C1 segment of cervical spinal cord (tissue), 14 donors: ENCODE measurements at regions not wholly inside any gene's neighbourhood (a gene's known extent, or its start where the extent isn't known, plus 50 kb on each side); places are given as distances from the start of the nearest gene placed in this dataset.
"Not testable (repeated sequence)": the region's sequence is repeated elsewhere in the genome, so short reads cannot be mapped to it uniquely, and the experiment has no call there.

Source experiments
- DNase-seq, 14 donors: peaks; one replicate each; lab custom pipeline; 2025; lab: John Stamatoyannopoulos, UW

GRCh38 chr13:83825676-83826075 lies 56.6 kb downstream of the SLITRK1 start:
- DNase-seq, result no peak

DNA sequence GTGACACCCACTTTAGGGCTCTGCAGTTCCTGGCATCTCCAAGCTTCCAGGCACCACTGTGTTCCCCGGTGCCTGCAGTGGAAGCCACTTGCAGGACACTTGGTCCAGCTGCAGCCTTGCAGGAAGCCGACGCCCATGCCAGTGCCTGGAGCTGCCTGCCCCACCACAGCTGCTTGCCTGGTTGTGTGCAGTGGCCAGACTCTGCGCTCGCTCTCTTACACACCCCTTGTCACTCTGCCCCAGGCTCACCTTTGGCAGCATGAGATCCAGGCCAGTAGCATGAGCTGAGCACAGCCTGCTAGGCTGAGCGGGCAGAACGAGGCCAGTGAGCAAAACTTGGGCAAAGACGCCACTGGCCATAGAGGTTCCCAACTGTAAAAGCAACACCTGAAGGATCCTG lies 57.7 kb downstream of the SLITRK1 start:
- no peak for DNase-seq

- no peak for DNase-seq
Measured at GRCh38 chr13:83824120-83824519, 58.2 kb downstream of the SLITRK1 start.

- no peak for DNase-seq
Measured at GRCh38 chr13:83819611-83820010, 62.7 kb downstream of the SLITRK1 start.

- DNase-seq, result no peak
Measured at GRCh38 chr13:83819156-83819555, 63.1 kb downstream of the SLITRK1 start.

DNA sequence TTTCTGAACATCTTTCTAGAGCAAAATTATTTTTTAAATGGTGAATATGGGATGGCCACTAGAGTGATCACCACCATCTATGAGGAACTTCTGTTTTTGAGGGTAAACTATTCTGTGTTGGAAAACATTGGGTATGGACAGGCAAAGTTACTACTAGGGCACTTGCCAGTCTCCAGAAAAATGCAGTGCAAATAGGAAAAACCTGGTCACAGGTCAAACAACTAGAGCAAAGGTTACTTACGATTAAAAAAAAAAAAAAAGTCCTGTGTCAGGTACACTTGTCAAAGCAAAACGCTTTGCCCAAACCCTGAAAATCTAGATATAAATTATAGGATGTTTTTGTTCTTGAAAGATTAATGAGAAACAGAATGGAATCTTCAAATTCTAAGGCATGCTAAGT lies 66.2 kb downstream of the SLITRK1 start:
- no peak for DNase-seq

DNA sequence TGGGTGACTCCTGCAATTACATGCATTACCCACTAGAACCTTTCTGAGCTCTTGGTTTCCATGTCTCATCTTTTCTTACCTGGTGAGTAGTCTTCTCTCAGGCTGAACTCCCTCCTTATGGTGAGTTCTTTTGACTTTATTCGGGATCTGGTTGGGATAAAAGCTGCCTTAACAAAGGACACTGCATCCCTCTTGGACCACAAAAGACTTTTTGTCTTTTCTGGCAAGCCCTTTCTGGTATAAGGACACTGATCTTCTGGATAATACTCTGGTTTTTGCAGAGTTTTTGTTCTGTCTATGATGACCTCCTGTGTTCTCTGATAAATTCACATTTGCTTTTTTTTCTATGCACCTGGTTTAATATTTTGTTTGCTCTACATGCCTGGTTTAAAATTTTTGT lies 66.7 kb downstream of the SLITRK1 start:
- DNase-seq, result no peak

DNA sequence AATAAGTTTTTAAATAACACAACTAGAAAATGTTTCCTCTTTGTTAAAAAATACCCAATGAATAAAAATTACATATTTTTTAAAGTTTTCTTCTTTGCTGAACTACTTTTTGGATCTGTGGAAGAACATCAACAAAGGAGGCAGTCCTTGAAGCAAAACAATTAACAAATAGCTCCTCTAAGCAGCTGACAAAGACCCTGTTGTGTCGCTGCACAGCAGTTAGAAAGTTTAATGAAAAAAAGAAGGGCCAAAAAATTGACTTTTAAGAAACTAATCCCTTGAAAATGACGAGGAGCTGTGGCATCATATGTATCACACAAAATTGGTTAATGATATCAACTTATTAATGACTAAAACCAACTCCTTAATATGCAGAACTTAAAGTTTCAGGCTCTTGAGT lies 72.1 kb downstream of the SLITRK1 start:
- DNase-seq, result no peak

DNA sequence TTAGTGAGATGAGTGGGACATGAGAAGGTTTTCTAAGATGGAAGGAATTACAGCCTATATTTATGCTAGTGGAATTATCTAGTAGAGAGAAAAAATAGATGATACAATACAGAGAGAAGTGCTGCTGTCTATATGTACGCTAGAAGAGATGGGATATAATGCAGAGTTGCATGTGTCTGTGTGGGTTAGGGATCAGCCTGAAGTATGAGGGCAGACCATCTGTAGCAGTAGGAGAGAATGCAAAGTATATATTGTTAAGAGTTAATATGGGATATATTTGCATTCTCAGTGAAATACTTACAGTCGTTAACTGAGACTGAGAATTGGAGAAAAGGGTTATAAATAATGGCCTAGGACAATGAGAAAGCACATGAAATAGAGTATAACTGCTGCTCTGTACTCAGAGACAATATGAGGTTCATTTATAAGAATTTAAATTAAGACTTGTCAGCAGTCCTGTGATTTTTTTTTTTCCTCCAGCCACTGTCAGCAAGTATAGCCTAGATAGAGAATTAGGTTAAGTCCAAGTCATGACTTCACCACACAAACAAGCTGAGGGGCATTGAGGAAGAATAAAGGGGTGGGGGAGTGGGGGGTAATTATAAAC lies 77.8 kb downstream of the SLITRK1 start:
- no peak for DNase-seq

DNA sequence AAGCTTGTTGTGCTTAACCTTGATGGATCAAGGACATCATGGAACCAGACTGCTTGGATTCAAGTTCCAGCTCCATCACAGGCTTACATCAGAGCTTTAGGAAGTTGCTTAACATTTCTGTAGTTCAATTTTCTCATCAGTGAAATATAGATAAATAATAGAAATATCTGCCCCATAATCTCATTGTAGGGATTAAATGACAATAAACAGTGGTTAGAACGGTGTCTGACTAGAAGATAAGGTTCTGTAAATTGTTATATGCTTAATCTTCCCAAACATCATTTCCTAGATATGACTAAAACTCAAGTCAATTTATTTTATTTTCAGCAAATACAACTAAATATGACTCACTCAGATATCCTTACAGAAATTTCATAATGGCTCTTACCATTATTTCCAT lies 83.5 kb downstream of the SLITRK1 start:
- DNase-seq, result no peak

DNA sequence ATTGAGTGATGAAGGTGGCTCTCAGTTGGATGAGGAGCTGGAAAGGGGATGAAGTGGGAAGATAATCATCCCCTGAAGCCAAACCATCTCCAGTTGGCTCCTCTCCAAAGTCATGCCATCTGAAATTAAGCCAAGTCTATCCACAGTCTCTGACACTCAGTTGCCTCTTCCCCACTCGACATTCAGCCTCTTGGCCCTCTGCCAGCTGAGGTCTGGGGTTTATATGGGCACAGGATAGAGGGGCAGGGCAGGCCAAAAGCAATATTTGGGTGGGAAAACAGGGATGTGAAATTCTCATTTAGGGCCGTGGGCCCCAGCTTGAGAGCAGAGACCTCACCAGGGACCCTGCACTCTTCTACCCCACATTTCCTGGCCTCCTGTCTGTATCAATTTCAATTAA lies 85.9 kb downstream of the SLITRK1 start:
- peak in 1 of 14 donors; percentile 1 for DNase-seq

DNA sequence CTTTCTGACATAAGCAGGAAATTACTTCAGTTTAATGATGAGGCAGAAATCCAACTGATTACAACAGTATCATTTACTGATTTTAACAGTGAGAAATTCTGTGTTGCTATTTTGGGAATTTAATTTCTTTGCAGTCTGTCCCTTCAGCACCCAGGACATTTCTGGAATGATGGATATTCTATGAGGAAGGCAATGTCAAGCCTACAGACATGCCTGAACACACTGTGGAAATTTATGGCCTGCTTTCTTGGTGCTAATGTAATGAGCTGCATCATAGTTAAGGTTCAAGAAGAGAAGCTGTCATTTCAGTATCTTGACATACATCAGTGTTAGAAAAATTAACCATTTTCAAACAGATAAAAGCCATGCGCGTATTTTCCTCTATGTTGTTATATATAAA lies 87.7 kb downstream of the SLITRK1 start:
- no peak for DNase-seq

DNA sequence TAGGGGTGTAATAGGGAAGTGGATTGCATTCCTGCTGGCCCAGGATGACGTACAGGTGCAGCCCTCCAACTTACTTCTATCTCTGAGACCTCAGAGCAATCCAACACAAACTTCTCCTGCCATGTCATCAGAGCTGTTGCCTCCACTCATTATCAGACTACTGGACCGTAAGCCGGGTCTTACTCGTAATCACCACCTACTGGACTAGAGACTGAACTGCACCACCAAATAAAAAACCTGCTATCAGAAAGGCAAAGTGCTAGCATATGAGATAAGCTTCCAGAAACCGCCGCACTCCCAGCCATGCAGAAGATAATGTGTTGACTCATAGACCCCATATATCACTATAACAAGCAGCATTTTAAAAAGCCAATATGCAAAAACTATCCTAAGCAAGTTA lies 102.0 kb downstream of the SLITRK1 start:
- no peak for DNase-seq

- DNase-seq, result no peak
Measured at GRCh38 chr13:83773961-83774360, 108.3 kb downstream of the SLITRK1 start.

DNA sequence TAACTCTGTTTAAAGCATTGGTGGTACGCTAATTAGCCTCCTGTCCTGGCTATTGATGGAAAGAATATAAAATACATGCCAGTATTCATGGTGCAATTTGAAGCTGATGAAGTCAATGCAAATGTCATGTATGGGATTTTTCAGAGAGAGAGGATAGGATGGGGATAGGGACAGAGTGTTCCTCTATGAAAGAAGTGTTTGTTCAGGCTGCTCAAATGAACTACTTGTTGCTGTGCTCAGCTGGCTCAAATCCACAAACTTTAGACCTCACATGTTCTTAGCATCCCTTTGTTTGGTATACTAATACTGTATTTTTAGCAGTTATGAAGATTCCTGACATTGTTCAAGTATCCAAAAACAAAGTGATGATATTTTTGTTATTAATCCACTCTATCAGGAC lies 116.5 kb downstream of the SLITRK1 start:
- DNase-seq, result peak in 5 of 14 donors; percentile 6 to 41 (median 15)

DNA sequence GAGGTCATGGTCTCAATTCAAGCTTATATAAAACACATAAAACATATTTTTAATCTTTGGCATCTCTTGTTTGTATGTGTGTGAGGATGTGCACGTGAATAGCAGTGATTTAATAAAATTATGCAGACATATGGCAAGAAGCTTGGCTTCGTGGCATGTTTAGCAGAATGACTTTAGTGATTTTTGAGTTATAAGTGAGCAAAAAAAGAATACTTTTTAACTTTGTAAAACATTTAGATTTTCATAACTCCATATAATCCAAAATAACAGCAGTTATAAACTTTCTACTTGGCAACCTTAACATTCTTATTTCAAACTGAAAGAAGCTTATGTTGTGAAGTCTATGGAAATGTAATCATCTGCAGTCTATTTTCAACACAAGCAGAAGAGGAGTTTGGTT lies 120.6 kb downstream of the SLITRK1 start:
- DNase-seq, result no peak

DNA sequence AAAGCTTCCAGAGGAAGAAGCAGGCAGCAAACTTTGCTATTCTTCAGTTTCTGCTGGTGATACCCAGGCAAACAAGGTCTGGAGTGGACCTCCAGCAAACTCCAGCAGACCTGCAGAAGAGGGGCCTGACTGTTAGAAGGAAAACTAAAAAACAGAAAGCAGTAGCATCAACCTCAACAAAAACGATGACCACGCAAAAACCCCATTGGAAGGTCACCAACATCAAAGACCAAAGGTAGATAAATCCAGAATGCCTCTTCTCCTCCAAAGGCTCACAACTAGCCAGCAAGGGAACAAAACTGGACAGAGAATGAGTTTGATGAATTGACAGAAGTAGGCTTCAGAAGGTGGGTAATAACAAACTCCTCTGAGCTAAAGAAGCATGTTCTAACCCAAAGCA lies 127.1 kb downstream of the SLITRK1 start:
- DNase-seq, result not testable (repeated sequence)

DNA sequence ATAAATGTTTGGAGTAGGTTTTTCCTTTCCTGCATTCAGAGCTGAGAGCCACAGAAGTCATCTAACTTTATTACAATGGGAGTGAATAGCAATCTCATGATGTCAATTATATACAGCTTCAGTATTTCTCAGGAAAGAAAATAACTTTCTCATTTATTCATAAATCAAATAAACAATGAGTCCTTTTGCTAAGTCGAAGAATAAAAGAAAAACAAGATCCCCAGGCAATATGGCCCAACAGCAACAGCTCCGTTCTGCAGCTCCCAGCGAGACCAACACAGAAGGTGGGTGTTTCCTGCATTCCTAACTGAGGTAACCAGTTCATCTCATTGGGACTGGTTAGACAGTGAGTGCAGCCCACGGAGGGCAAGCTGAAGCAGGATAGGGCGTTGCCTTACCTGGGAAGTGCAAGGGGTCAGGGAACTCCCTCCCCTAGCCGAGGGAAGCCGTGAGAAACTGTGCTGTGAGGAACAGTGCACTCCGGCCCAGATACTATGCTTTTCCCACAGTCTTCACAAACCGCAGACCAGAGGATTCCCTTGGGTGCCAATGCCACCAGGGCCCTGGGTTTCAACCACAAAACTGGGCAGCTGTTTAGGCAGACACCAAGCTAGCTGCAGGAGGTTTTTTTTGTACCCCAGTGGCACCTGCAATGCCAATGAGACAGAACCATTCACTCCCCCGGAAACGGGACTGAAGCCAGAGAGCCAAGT lies 128.2 kb downstream of the SLITRK1 start:
- no peak for DNase-seq

GRCh38 chr13:83752141-83752540 lies 130.1 kb downstream of the SLITRK1 start:
- no peak for DNase-seq

- DNase-seq, result no peak
Measured at GRCh38 chr13:83740622-83741021, 141.7 kb downstream of the SLITRK1 start.

DNA sequence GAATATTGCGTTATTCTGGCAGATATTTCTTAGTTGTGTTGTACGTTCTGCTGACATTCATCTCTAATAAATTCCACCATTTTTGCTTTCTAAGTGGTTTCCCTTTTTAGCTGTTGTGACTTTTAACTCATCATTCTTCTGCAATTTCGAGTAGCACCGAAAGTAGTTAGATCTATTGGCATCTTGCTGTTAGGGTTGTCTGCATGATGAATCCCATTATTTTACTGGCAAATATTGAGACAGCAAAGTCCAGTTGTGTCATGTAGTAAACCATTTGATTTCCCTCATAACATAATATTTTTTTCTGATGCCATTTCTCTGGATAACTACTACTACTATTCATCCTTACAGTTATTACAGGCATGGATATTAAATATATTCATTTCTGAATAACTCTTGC lies 143.9 kb downstream of the SLITRK1 start:
- no peak for DNase-seq

DNA sequence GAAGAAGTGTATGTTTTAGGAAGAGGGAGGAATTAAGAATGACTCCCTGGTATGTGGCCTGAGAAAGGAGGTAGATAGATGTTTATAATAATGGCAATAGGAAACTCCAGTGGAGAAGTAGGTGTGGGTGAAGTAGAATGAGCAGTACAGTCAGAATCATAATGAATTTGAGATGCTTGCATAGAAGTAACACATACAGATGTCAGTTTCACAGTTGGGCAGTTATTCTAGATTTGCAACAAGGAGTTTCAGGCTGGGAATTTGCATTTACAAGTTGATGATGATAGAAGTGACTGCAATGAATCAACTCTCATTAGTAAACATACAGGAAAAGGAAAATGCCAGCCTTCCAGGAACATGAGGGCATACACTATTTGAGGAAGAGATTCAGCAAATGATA lies 149.0 kb downstream of the SLITRK1 start:
- no peak for DNase-seq

DNA sequence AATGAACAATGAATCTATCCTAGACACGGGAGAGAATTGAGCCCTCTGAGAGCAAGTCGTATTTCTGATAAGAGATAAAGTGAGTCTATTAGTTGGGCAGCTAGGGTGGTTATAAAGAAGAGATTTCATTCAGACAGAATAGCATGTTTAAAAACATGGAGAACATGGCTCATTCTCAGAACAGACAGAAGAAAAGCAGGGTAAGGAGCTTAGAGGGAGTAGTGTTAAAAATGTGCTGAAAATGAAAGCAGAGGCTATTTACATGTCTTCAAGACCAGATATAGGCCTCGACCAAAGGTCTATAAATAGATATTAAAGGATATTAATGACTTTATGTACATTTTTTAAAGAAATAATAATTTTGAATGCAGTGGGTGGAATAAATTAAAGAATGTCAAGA lies 149.5 kb downstream of the SLITRK1 start:
- no peak for DNase-seq

DNA sequence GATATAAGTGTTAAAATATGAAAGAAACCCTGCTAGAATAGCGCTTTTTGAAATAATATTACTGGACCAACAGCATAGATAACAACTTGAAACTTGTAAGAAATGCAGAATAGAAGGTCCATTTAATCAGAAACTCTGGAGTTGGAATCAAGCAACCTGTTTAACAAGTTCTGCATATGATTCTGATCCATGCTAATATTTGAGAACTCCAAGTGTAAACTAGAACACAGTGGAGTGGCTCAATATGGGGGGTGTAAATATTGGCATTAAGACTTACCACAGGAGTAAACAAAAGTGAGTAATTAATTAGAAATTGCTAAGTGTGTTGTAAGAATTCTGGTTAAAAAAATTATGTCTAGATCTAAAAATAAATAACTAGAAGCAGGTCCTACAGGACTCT lies 151.2 kb downstream of the SLITRK1 start:
- no peak for DNase-seq
